Right atrium auricular region (tissue), 2 donors: ENCODE measurements at regions not wholly inside any gene's neighbourhood (a gene's known extent, or its start where the extent isn't known, plus 50 kb on each side); places are given as distances from the start of the nearest gene placed in this dataset.

Source experiments
- DNase-seq: peaks from one replicate; pipeline ENCODE4 v3.0.0-alpha.2; 2019; ENCODE audit warnings: low spot score
- H3K27ac ChIP-seq, 2 donors: fragments of 200-600 bp; sonication (generic); 1 replicate in 1 of 2; 2 replicates in 1 of 2; pipeline ENCODE4 v1.5.1; 2016 to 2019
- H3K27me3 ChIP-seq, 2 donors: fragments of 200-600 bp; sonication (generic); one replicate each; pipeline versions ENCODE4 v1.5.1 to v1.6.0; 2017 to 2019
- H3K36me3 ChIP-seq: fragments of 200-600 bp; sonication (generic); one replicate; pipeline ENCODE4 v1.5.1; 2016
- H3K4me1 ChIP-seq, 2 donors: fragments of 200-600 bp; sonication (generic); one replicate each; pipeline versions ENCODE4 v1.5.1 to v1.6.0; 2017 to 2019
- H3K4me3 ChIP-seq, 2 donors: fragments of 200-600 bp; sonication (generic); 1 replicate in 1 of 2; 2 replicates in 1 of 2; pipeline ENCODE4 v1.5.1; 2017 to 2019; ENCODE audit warnings: mild to moderate bottlenecking in 1 of 2, moderate library complexity in 1 of 2
- H3K9me3 ChIP-seq, 2 donors: fragments of 200-600 bp; sonication (generic); one replicate each; pipeline ENCODE4 v1.5.1; 2019
- TF ChIP-seq, protein P1 (sequence below), 2 donors: fragments of 200-600 bp; sonication (generic); IDR thresholded peaks; one replicate each; pipeline ENCODE4 v1.5.1; 2019; ENCODE audit warnings: antibody characterized with exemption in 2 of 2

DNA sequence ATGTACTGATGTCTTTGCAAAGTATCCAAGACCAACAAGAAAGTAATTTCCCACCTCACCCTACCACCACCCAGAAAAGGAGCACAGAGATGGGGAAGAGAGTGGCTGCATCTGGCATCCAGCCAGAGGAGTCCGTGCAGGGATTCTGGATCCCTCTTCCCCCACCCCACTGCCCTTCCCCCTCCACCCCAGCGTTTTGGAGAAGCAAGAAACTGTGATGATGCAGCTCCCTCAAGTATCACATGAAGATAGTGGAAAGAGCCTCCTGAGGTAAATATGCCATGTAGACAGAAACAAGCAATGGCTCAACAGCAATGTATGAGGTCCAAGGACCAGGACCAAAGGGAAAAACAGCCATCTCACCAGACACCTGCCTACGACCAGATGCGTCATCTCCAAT, 153.8 kb downstream of the DEPDC1B start:
- no peak overlapping the region for H3K4me3 ChIP-seq
- H3K27me3 ChIP-seq: no peaks in the 10 kb centered on the region
- H3K9me3 ChIP-seq: no peaks in the 10 kb centered on the region
- H3K36me3 ChIP-seq: no peaks in the 10 kb centered on the region
- no peak overlapping the region for H3K27ac ChIP-seq
- peaks cover 0 to 11% of the 10 kb centered on the region in 2 donors for H3K4me1 ChIP-seq
- DNase-seq: no peak
- TF ChIP-seq, protein P1, sequence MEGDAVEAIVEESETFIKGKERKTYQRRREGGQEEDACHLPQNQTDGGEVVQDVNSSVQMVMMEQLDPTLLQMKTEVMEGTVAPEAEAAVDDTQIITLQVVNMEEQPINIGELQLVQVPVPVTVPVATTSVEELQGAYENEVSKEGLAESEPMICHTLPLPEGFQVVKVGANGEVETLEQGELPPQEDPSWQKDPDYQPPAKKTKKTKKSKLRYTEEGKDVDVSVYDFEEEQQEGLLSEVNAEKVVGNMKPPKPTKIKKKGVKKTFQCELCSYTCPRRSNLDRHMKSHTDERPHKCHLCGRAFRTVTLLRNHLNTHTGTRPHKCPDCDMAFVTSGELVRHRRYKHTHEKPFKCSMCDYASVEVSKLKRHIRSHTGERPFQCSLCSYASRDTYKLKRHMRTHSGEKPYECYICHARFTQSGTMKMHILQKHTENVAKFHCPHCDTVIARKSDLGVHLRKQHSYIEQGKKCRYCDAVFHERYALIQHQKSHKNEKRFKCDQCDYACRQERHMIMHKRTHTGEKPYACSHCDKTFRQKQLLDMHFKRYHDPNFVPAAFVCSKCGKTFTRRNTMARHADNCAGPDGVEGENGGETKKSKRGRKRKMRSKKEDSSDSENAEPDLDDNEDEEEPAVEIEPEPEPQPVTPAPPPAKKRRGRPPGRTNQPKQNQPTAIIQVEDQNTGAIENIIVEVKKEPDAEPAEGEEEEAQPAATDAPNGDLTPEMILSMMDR (IDR thresholded peaks at IDR 0.05): no peak

DNA sequence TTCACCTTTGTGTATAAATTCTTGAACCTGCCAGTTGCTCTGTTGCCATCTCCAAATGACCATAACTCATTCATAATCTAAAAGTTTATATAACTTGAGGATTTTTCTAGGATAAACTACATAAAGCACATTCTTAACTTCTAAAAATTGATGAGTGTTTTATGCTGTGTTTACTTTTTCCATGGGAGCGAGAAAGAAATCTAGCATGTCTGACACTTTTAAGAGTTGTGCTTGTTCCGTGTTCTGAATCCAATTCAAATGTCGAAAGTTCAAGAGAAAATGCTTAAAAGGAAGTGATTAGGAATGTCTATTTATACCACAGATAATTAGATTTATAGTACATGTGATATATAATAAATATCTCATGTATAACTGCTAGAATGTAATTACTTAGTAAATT, 154.4 kb downstream of the DEPDC1B start:
- Histone ChIP-seq H3K9me3 (no peaks in the 10 kb centered on the region), H3K27me3 (no peaks in the 10 kb centered on the region), H3K4me3 (no peak overlapping the region), H3K27ac (no peak overlapping the region), H3K36me3 (no peaks in the 10 kb centered on the region), H3K4me1 (peaks cover 0 to 14% of the 10 kb centered on the region in 2 donors)
- no peak for DNase-seq
- TF ChIP-seq, protein P1 (IDR thresholded peaks at IDR 0.05): no peak

DNA sequence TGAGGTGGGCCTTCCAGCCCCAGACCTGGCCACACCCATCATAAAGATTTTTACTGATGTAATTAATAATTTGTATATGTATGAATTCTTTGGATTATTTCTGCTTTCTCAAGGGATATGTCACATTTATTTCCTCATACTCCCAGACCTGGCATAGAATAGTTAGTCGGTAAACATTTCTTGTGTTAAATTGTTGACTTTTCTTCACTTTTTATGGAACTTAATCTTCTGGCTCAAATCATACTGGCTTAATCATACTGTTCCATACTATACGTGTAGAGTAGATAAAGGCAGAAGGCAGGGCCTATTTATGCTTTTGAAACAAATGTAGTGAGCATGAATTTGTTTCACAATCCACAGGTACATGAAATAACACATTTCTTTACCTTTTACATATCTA, 155.8 kb downstream of the DEPDC1B start:
- peaks cover 0 to 21% of the 10 kb centered on the region in 2 donors for H3K4me1 ChIP-seq

DNA sequence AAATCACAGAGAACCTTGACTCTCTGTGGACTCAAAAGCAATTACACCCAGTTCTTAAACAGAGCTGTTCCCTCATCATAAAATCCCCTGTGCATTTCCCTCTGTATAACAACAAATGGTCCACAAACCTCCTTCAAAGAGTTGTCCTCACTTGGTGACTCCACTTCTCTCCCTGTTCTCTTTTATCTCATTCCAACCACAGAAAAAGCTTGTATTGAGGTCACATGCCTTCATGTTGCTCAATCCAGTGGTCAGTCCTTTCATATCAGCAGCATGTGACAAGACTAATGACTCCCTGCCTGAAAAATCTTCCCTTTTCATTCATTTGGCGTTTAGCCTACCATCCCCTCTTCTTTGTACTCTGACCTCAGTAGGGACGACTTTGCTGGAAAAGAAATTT, 158.0 kb downstream of the DEPDC1B start:
- DNase-seq: no peak
- Histone ChIP-seq H3K36me3 (no peaks in the 10 kb centered on the region), H3K4me3 (no peak overlapping the region), H3K4me1 (peaks cover 0 to 22% of the 10 kb centered on the region in 2 donors), H3K27me3 (no peaks in the 10 kb centered on the region), H3K27ac (peak overlapping the region in 1 of 2 donors; percentile 29), H3K9me3 (no peaks in the 10 kb centered on the region)
- TF ChIP-seq, protein P1 (IDR thresholded peaks at IDR 0.05): no peak

More for the DNA sequence above, 155.8 kb downstream of the DEPDC1B start:
- no peak overlapping the region for H3K27ac ChIP-seq
- no peaks in the 10 kb centered on the region for H3K9me3 ChIP-seq
- no peak for DNase-seq
- H3K4me3 ChIP-seq: no peak overlapping the region
- H3K27me3 ChIP-seq: no peaks in the 10 kb centered on the region
- no peaks in the 10 kb centered on the region for H3K36me3 ChIP-seq
- TF ChIP-seq, protein P1 (IDR thresholded peaks at IDR 0.05): no peak

DNA sequence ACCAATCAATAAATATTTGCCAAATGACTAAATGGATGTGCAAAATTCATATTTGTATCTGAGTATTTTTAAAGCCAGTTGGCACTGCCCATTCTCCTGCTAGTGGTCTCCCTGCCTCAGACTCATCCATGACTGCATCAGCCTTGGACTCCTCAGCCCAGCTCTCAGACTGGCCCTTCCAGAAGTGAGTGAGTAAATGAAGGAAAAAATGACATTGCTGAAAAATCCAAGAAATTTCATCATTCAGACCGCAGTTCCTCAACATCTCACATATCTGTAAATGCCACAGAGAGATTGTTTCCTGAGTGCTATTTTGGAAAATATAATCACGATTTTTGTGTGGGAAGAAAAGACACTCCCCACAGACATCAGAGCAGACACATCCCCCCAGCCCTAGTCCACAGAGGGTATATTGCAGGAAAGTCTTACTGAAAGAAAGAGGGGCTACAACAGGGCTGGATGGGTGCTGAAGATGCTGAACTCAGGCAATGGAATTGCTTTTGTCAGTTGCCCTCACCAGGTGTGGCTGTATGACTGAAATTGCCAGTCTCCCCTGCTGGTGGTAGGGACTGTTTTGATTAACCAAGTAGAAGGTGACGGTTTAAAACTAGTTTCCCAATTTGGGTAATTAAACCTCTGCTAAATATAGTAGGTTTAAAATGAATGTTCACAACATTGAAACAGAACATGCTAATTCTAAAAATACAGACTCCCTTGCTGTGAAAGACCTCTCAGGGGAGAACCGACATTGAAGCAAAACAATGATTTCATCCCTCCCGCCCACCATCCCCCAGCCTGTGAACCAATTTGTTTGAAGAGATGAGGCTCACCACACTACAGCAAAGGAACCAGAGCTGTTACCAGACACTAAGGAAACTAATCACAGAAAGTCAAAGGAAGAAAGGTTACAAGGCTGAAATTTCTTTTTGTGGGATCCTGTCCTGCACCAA, 158.8 kb downstream of the DEPDC1B start:
- TF ChIP-seq, protein P1 (IDR thresholded peaks at IDR 0.05): no peak
- H3K36me3 ChIP-seq: no peaks in the 10 kb centered on the region
- peak overlapping the region in 1 of 2 donors; percentile 3 for H3K4me3 ChIP-seq
- H3K4me1 ChIP-seq: peaks cover 0 to 22% of the 10 kb centered on the region in 2 donors
- DNase-seq: no peak
- no peaks in the 10 kb centered on the region for H3K27me3 ChIP-seq
- no peaks in the 10 kb centered on the region for H3K9me3 ChIP-seq
- peak overlapping the region; percentile 29 to 41 for H3K27ac ChIP-seq
